Stimulated activated naive CD8-positive, alpha-beta T cell treated with anti-CD3 and anti-CD28 coated beads, Interleukin-15, Interleukin-2, amounts not matched to agents 100 U/mL and 50 U/mL, for 24 hours (primary cell): ENCODE measurements at regions not wholly inside any gene's neighbourhood (a gene's known extent, or its start where the extent isn't known, plus 50 kb on each side); places are given as distances from the start of the nearest gene placed in this dataset.
"Not testable (repeated sequence)": the region's sequence is repeated elsewhere in the genome, so short reads cannot be mapped to it uniquely, and the experiment has no call there.

Experiments
- ATAC-seq: fragments of 150-1000 bp; cut with Tn5 transposase; one replicate; pipeline ENCODE4 v1.10.0; 2021
- DNase-seq: peaks from one replicate; pipeline ENCODE4 v3.0.0; 2021

- no peak for DNase-seq
These were observed 481.5 kb upstream of the TUSC1 start for GRCh38 chr9:26159575-26160392.

GRCh38 chr9:26158631-26159150 lies 480.4 kb upstream of the TUSC1 start:
- ATAC-seq, result no peak

More at GRCh38 chr9:26159575-26160392, 481.5 kb upstream of the TUSC1 start:
- ATAC-seq, result no peak

GRCh38 chr9:26157411-26157810 lies 479.2 kb upstream of the TUSC1 start:
- ATAC-seq (no peak), DNase-seq (no peak)

More at GRCh38 chr9:26158631-26159150, 480.4 kb upstream of the TUSC1 start:
- DNase-seq, result no peak

- DNase-seq (no peak), ATAC-seq (no peak)
These were observed 474.1 kb upstream of the TUSC1 start for GRCh38 chr9:26152350-26152749.

GRCh38 chr9:26148128-26148527 lies 469.9 kb upstream of the TUSC1 start:
- no peak for DNase-seq
- no peak for ATAC-seq

- no peak for DNase-seq
- no peak for ATAC-seq
These were observed 467.7 kb upstream of the TUSC1 start for GRCh38 chr9:26145938-26146337.

GRCh38 chr9:26142631-26143030 lies 464.4 kb upstream of the TUSC1 start:
- no peak for ATAC-seq

GRCh38 chr9:26142201-26142600 lies 464.0 kb upstream of the TUSC1 start:
- ATAC-seq, result no peak

More at GRCh38 chr9:26142631-26143030, 464.4 kb upstream of the TUSC1 start:
- DNase-seq, result no peak

GRCh38 chr9:26133537-26133936 lies 455.3 kb upstream of the TUSC1 start:
- DNase-seq, result no peak

More at GRCh38 chr9:26142201-26142600, 464.0 kb upstream of the TUSC1 start:
- no peak for DNase-seq

GRCh38 chr9:26132746-26133312 lies 454.6 kb upstream of the TUSC1 start:
- DNase-seq (no peak), ATAC-seq (no peak)

More at GRCh38 chr9:26133537-26133936, 455.3 kb upstream of the TUSC1 start:
- no peak for ATAC-seq

GRCh38 chr9:26131886-26132285 lies 453.6 kb upstream of the TUSC1 start:
- DNase-seq (no peak), ATAC-seq (no peak)

GRCh38 chr9:26129217-26129616 lies 451.0 kb upstream of the TUSC1 start:
- ATAC-seq (no peak), DNase-seq (no peak)

GRCh38 chr9:26125693-26126092 lies 447.4 kb upstream of the TUSC1 start:
- DNase-seq, result no peak
- no peak for ATAC-seq

- not testable (repeated sequence) for ATAC-seq, DNase-seq
These were observed 437.8 kb upstream of the TUSC1 start for GRCh38 chr9:26116085-26116484.

- no peak for DNase-seq
- ATAC-seq, result no peak
These were observed 434.5 kb upstream of the TUSC1 start for GRCh38 chr9:26112724-26113123.

GRCh38 chr9:26086396-26086795 lies 408.2 kb upstream of the TUSC1 start:
- DNase-seq (no peak), ATAC-seq (no peak)

GRCh38 chr9:26081847-26082246 lies 403.6 kb upstream of the TUSC1 start:
- ATAC-seq (no peak), DNase-seq (no peak)

- DNase-seq, result no peak
- no peak for ATAC-seq
These were observed 400.5 kb upstream of the TUSC1 start for GRCh38 chr9:26078706-26079105.

GRCh38 chr9:26077860-26078259 lies 399.6 kb upstream of the TUSC1 start:
- DNase-seq, result no peak
- ATAC-seq, result no peak

GRCh38 chr9:26067608-26068007 lies 389.4 kb upstream of the TUSC1 start:
- ATAC-seq (no peak), DNase-seq (no peak)

GRCh38 chr9:26066237-26066636 lies 388.0 kb upstream of the TUSC1 start:
- DNase-seq, result no peak
- no peak for ATAC-seq

- DNase-seq, result no peak
- ATAC-seq, result no peak
These were observed 383.8 kb upstream of the TUSC1 start for GRCh38 chr9:26061948-26062575.
